Tibial artery (tissue), 4 donors: ENCODE measurements at regions not wholly inside any gene's neighbourhood (a gene's known extent, or its start where the extent isn't known, plus 50 kb on each side); places are given as distances from the start of the nearest gene placed in this dataset.

ENCODE experiments used
- DNase-seq, 2 donors: peaks; one replicate each; pipeline ENCODE4 v3.0.0-alpha.2; 2019
- H3K27ac ChIP-seq, 2 donors: fragments of 200-600 bp; sonication (generic) in 1 of 2; 1 replicate in 1 of 2; 2 replicates in 1 of 2; pipeline ENCODE4 v1.5.1; 2018 to 2019; ENCODE audit warnings: mild to moderate bottlenecking in 1 of 2
- H3K27me3 ChIP-seq, 2 donors: fragments of 200-600 bp; sonication (generic) in 1 of 2; one replicate each; pipeline versions ENCODE4 v1.5.1 to v1.6.0; 2016 to 2019
- H3K36me3 ChIP-seq, 3 donors: fragments of 200-600 bp; sonication (generic) in 2 of 3; one replicate each; pipeline ENCODE4 v1.5.1; 2016 to 2019; ENCODE audit warnings: mild to moderate bottlenecking in 2 of 3
- H3K4me1 ChIP-seq, 4 donors: fragments of 200-600 bp; sonication (generic) in 2 of 4; 1 replicate in 3 of 4; 2 replicates in 1 of 4; pipeline ENCODE4 v1.5.1; 2016 to 2019
- H3K4me3 ChIP-seq, 2 donors: fragments of 200-600 bp; sonication (generic) in 1 of 2; 1 replicate in 1 of 2; 2 replicates in 1 of 2; pipeline ENCODE4 v1.5.1; 2018 to 2019; ENCODE audit warnings: mild to moderate bottlenecking in 2 of 2
- H3K9me3 ChIP-seq, 3 donors: fragments of 200-600 bp; sonication (generic) in 1 of 3; one replicate each; pipeline ENCODE4 v1.5.1; 2016 to 2019
- intact Hi-C: fragments of 100-400 bp; cut with DNase I; formaldehyde crosslinking; loops from one replicate; pipeline ENCODE4 v1.15.0; 2023; ENCODE audit warnings: low total_unique reads
- TF ChIP-seq, protein P1 (sequence below), 2 experiments: fragments of 200-600 bp in 1 of 2; fragments of 450-650 bp in 1 of 2; IDR thresholded peaks; one replicate each; pipeline ENCODE4 v1.5.1; 2017 to 2019; ENCODE audit warnings: antibody characterized with exemption in 2 of 2, mild to moderate bottlenecking in 1 of 2, moderate library complexity in 1 of 2

DNA sequence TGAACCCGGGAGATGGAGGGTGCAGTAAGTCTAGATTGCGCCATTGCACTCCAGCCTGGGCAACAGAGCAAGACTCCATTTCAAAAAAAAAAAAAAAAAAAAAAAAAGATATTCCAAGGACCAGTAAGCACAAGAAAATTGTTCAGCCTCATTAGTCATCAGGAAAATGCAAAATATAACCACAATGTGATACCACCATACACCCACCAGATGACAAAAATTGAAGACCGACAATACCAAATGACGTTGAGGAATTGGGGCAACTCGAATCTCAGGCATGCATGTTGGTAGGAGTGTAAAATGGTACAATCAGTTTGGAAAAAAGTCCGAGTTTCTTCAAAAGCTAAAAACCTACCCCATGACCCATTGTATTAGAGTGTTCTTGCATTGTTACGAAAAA is 130.2 kb upstream of the FAM9B start:
- Histone ChIP-seq H3K36me3 (no peaks in the 10 kb centered on the region), H3K27ac (no peak overlapping the region), H3K9me3 (peaks cover 0 to 4% (median 4%) of the 10 kb centered on the region in 3 donors), H3K4me3 (no peak overlapping the region), H3K27me3 (no peaks in the 10 kb centered on the region), H3K4me1 (no peaks in the 10 kb centered on the region)
- intact Hi-C loops = no loop called here
- no peak for DNase-seq
- TF ChIP-seq, protein P1, sequence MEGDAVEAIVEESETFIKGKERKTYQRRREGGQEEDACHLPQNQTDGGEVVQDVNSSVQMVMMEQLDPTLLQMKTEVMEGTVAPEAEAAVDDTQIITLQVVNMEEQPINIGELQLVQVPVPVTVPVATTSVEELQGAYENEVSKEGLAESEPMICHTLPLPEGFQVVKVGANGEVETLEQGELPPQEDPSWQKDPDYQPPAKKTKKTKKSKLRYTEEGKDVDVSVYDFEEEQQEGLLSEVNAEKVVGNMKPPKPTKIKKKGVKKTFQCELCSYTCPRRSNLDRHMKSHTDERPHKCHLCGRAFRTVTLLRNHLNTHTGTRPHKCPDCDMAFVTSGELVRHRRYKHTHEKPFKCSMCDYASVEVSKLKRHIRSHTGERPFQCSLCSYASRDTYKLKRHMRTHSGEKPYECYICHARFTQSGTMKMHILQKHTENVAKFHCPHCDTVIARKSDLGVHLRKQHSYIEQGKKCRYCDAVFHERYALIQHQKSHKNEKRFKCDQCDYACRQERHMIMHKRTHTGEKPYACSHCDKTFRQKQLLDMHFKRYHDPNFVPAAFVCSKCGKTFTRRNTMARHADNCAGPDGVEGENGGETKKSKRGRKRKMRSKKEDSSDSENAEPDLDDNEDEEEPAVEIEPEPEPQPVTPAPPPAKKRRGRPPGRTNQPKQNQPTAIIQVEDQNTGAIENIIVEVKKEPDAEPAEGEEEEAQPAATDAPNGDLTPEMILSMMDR (IDR thresholded peaks at IDR 0.05) = no peak

DNA sequence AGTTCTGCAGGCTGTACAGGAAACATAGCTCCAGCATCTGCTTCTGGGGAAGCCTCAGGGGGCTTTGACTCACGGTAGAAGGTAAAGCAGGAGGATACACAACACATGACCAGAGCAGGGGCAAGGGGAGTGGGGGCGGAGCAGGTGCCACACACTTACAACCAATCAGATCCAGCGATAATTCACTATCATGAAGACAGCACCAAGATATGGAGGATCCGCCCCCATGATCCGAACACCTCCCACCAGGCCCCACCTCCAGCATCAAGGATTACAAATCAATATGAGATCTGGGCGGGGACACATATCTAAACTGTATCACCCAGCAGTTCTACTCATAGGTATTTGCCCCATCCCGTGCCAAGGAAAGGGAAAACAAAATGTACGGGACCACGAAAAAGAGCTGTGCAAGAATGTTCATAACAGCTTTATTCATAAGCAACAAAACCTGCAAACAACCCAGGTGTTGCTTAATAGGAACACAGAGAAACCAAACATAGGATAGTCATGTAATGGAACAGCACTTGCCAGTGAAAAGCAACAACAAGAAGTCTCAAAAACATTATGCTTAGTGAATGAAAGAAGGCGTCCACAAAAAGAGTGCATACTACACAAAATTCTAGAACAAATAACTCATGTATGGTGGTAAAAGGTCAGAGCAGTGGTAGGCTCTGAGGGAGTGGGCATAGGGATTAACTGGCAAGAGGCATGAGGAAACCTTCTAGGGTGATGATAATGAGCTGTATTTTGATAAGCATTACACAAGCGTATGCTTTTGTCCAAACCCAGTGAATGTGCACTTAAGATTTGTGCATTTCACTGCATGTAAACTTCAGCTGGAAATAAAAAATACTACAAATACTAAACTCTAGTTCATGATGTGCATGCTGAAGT is 130.9 kb upstream of the FAM9B start:
- Histone ChIP-seq H3K9me3 (peaks cover 0 to 4% (median 4%) of the 10 kb centered on the region in 3 donors), H3K4me1 (no peaks in the 10 kb centered on the region), H3K4me3 (no peak overlapping the region), H3K27ac (no peak overlapping the region), H3K36me3 (no peaks in the 10 kb centered on the region), H3K27me3 (no peaks in the 10 kb centered on the region)
- intact Hi-C loops = no loop called here
- TF ChIP-seq, protein P1 (IDR thresholded peaks at IDR 0.05) = no peak
- DNase-seq = no peak

DNA sequence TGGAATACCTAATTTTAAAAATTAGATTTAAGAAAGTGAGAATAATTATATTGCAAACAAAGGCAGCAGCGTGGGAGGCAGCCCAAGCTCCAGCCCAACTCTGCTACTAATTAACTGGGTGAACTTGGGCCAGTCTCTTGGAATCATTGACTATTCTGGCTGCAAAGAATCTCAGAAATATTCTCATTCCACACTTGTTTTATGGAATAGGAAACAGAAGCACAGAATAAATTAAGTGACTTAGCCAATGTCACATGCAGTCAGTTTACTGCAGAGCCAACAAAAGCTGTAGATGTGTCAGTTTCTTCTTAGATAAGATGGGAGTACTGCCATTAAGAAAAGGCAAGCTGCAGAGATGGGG is 132.6 kb upstream of the FAM9B start:
- no peak overlapping the region for H3K27ac ChIP-seq
- DNase-seq = no peak
- peaks cover 0 to 4% (median 4%) of the 10 kb centered on the region in 3 donors for H3K9me3 ChIP-seq
- no peak overlapping the region for H3K4me3 ChIP-seq
- TF ChIP-seq, protein P1 (IDR thresholded peaks at IDR 0.05) = no peak
- H3K27me3 ChIP-seq = no peaks in the 10 kb centered on the region
- no peaks in the 10 kb centered on the region for H3K4me1 ChIP-seq
- H3K36me3 ChIP-seq = no peaks in the 10 kb centered on the region
- intact Hi-C loops = no loop called here

DNA sequence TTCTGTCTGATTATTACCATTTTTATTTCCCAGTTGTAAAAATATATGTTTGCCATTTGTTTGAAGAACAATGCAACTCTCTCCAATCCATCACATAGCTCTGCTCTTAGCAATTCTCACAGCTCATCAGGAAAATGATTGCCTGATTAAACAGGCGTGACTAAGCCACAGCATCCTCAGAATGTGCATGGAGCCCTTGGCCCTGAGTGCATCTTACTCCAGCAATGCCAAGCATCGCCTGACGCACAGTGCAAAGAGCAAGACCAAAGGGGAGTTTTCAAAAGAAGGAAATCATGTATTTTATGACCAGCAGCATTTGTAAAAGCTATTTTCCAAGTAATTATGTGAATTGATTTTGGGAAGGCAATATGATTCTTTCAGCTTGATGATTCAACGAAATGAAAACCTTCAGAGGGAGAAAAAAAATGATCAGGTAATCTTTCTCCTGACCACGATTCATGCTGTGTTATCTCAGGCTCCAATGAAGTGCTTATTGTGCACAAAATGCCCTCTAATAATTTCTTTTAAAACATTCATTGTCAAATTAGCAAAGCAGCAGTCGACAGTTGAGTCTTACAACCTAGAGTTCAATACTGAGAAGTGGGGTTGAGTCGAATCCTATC is 138.0 kb upstream of the FAM9B start:
- H3K9me3 ChIP-seq = peaks cover 0 to 4% (median 4%) of the 10 kb centered on the region in 3 donors
- H3K4me3 ChIP-seq = no peak overlapping the region
- no peaks in the 10 kb centered on the region for H3K27me3 ChIP-seq
- H3K4me1 ChIP-seq = no peaks in the 10 kb centered on the region
- TF ChIP-seq, protein P1 (IDR thresholded peaks at IDR 0.05) = no peak
- no peaks in the 10 kb centered on the region for H3K36me3 ChIP-seq
- H3K27ac ChIP-seq = no peak overlapping the region
- DNase-seq = no peak
- intact Hi-C loops = no loop called here

DNA sequence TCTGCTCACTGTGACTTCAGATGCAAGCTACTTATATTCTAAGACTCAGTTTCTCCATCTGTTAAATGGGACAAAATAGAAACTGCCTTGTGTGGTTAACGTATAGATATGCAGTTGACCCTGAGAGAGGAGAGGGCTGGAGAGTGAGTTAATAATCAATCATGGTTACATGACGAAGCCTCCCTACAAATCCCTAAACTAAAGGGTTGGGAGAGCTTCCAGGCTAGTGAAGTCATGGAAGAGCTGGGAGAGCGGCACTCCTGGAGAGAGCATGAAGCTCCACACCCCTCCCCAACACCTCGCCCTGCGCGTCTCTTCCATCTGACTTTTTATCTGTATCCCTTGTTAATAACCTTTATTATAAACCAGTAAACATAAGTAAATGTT is 138.5 kb upstream of the FAM9B start:
- H3K4me3 ChIP-seq = no peak overlapping the region
- no peak for DNase-seq
- H3K27me3 ChIP-seq = no peaks in the 10 kb centered on the region
- intact Hi-C loops = no loop called here
- H3K4me1 ChIP-seq = no peaks in the 10 kb centered on the region
- peaks cover 0 to 4% (median 3%) of the 10 kb centered on the region in 3 donors for H3K9me3 ChIP-seq
- TF ChIP-seq, protein P1 (IDR thresholded peaks at IDR 0.05) = no peak
- no peaks in the 10 kb centered on the region for H3K36me3 ChIP-seq
- no peak overlapping the region for H3K27ac ChIP-seq
